CD4-positive, alpha-beta memory T cell (primary cell): ENCODE measurements at regions not wholly inside any gene's neighbourhood (a gene's known extent, or its start where the extent isn't known, plus 50 kb on each side); places are given as distances from the start of the nearest gene placed in this dataset.
A peak's percentile ranks its signal among the peaks of the same experiment; 100 is the strongest.

Source experiments
- CTCF ChIA-PET: fragments of 350-600 bp; sonication (Branson Sonifier 250); formaldehyde crosslinking; loops from one replicate; lab custom pipeline; 2021; ENCODE audit warnings: inconsistent platforms; ENCODE audit not compliant: partially characterized antibody; lab: Charles Lee
- POLR2A ChIA-PET: fragments of 350-600 bp; sonication (Branson Sonifier 250); formaldehyde crosslinking; loops from one replicate; lab custom pipeline; 2021; ENCODE audit not compliant: partially characterized antibody; lab: Charles Lee
- DNase-seq, 5 donors: peaks; one replicate each; pipeline versions ENCODE4 v3.0.0 to v3.0.0-alpha.2; 2020 to 2022; ENCODE audit warnings: mixed read lengths in 1 of 5
- H3K27ac ChIP-seq: one replicate; pipeline ENCODE4 v1.7.0; 2013; ENCODE audit warnings: low read depth, low read length
- H3K27me3 ChIP-seq: 2 replicates; pipeline ENCODE4 v1.7.0; 2013; ENCODE audit warnings: mild to moderate bottlenecking, low read length, moderate library complexity; ENCODE audit not compliant: insufficient read depth
- H3K36me3 ChIP-seq: 2 replicates; pipeline ENCODE4 v1.7.0; 2013; ENCODE audit warnings: mild to moderate bottlenecking, low read length, moderate library complexity; ENCODE audit not compliant: insufficient read depth
- H3K4me1 ChIP-seq: 2 replicates; pipeline ENCODE4 v1.7.0; 2013; ENCODE audit warnings: mild to moderate bottlenecking, low read length, moderate library complexity; ENCODE audit not compliant: insufficient read depth
- H3K4me3 ChIP-seq, 2 donors: one replicate each; pipeline ENCODE4 v1.7.0; 2013; ENCODE audit warnings: low read length in 2 of 2, mild to moderate bottlenecking in 1 of 2
- H3K9me3 ChIP-seq, 2 donors: one replicate each; pipeline ENCODE4 v1.7.0; 2013; ENCODE audit warnings: low read length in 2 of 2, control low read depth in 1 of 2; ENCODE audit not compliant: control insufficient read depth in 1 of 2
- H3K27ac Mint-ChIP-seq, 7 donors: one replicate each; pipeline ENCODE4 v1.8.0; 2020 to 2021; ENCODE audit warnings: mixed read lengths in 7 of 7, mild to moderate bottlenecking in 6 of 7, inconsistent platforms in 3 of 7, moderate library complexity in 3 of 7
- H3K27me3 Mint-ChIP-seq, 2 donors: one replicate each; pipeline ENCODE4 v1.8.0; 2020 to 2021; ENCODE audit warnings: mixed read lengths in 2 of 2
- H3K36me3 Mint-ChIP-seq, 2 donors: one replicate each; pipeline ENCODE4 v1.8.0; 2020 to 2021; ENCODE audit warnings: mixed read lengths in 2 of 2, inconsistent platforms in 1 of 2, mild to moderate bottlenecking in 1 of 2
- H3K4me1 Mint-ChIP-seq, 4 donors: one replicate each; pipeline ENCODE4 v1.8.0; 2020 to 2021; ENCODE audit warnings: mixed read lengths in 4 of 4, mild to moderate bottlenecking in 1 of 4
- H3K4me3 Mint-ChIP-seq, 8 donors: one replicate each; pipeline ENCODE4 v1.8.0; 2020 to 2021; ENCODE audit warnings: mixed read lengths in 8 of 8, mild to moderate bottlenecking in 7 of 8, moderate library complexity in 6 of 8, inconsistent platforms in 3 of 8
- H3K9me3 Mint-ChIP-seq, 8 donors: one replicate each; pipeline ENCODE4 v1.8.0; 2020 to 2021; ENCODE audit warnings: mixed read lengths in 8 of 8, mild to moderate bottlenecking in 5 of 8, inconsistent platforms in 3 of 8, moderate library complexity in 1 of 8
- intact Hi-C: fragments of 100-400 bp; cut with micrococcal nuclease; formaldehyde crosslinking; loops from one replicate; pipeline ENCODE4 v1.15.1; 2023

GRCh38 chr3:152176998-152177397 is 91.7 kb upstream of the MBNL1 start:
- no peak overlapping the region for H3K27ac ChIP-seq
- peak overlapping the region in 2 of 7 donors; percentile 43 to 47 for H3K27ac Mint-ChIP-seq
- no peaks in the 10 kb centered on the region for H3K9me3 Mint-ChIP-seq
- intact Hi-C loops: no loop called here
- POLR2A ChIA-PET: interaction anchor here (1.8 kb wide), 1 partner anchor 92 kb away, joined by 6 read pairs; the partner anchor contains the start of gene MBNL1
- H3K27me3 Mint-ChIP-seq: no peaks in the 10 kb centered on the region
- no peak for DNase-seq
- H3K4me3 Mint-ChIP-seq: no peak overlapping the region
- H3K36me3 ChIP-seq: no peaks in the 10 kb centered on the region
- H3K4me1 ChIP-seq: peaks cover 16% of the 10 kb centered on the region
- no peaks in the 10 kb centered on the region for H3K9me3 ChIP-seq
- no peak overlapping the region for H3K4me3 ChIP-seq
- peaks cover 1 to 4% of the 10 kb centered on the region in 2 donors for H3K36me3 Mint-ChIP-seq
- CTCF ChIA-PET: interaction anchor here (1.0 to 1.1 kb wide), 3 partner anchors 156 to 295 kb away, joined by 4 to 5 read pairs (median 4); no protein-coding TSS in a partner anchor
- H3K27me3 ChIP-seq: no peaks in the 10 kb centered on the region
- peaks cover 7 to 34% (median 14%) of the 10 kb centered on the region in 4 donors for H3K4me1 Mint-ChIP-seq

GRCh38 chr3:152177757-152178156 is 91.0 kb upstream of the MBNL1 start:
- H3K27me3 Mint-ChIP-seq: no peaks in the 10 kb centered on the region
- Histone ChIP-seq H3K4me3 (no peak overlapping the region), H3K36me3 (no peaks in the 10 kb centered on the region), H3K4me1 (peaks cover 23% of the 10 kb centered on the region), H3K9me3 (no peaks in the 10 kb centered on the region), H3K27ac (no peak overlapping the region), H3K27me3 (no peaks in the 10 kb centered on the region)
- no peak overlapping the region for H3K27ac Mint-ChIP-seq
- peaks cover 0 to 4% of the 10 kb centered on the region in 2 donors for H3K36me3 Mint-ChIP-seq
- no peaks in the 10 kb centered on the region for H3K9me3 Mint-ChIP-seq
- intact Hi-C loops: no loop called here
- H3K4me3 Mint-ChIP-seq: peak overlapping the region in 1 of 8 donors; percentile 21
- CTCF ChIA-PET: interaction anchor here (0.6 to 1.3 kb wide), 5 partner anchors 17 to 294 kb away, joined by 3 to 5 read pairs (median 4); no protein-coding TSS in a partner anchor
- DNase-seq: no peak
- peaks cover 11 to 42% (median 18%) of the 10 kb centered on the region in 4 donors for H3K4me1 Mint-ChIP-seq
- POLR2A ChIA-PET: interaction anchor here (1.0 to 1.8 kb wide), 2 partner anchors 10 to 91 kb away, joined by 4 to 6 read pairs; partner anchors contain the start of gene MBNL1

GRCh38 chr3:152183473-152183872 is 85.3 kb upstream of the MBNL1 start:
- intact Hi-C loops: loop anchor here (1.0 to 2.0 kb wide), 3 partner anchors 261 to 341 kb away; no protein-coding TSS in a partner anchor
- H3K27me3 ChIP-seq: no peaks in the 10 kb centered on the region
- ChIA-PET CTCF (interaction anchor here (0.7 to 7.5 kb wide), 58 partner anchors 9 to 289 kb away, joined by 3 to 126 read pairs (median 5); no protein-coding TSS in a partner anchor), POLR2A (interaction anchor here (0.5 to 6.7 kb wide), 27 partner anchors 10 to 289 kb away, joined by 3 to 40 read pairs (median 4); partner anchors contain the start of gene MBNL1)
- no peaks in the 10 kb centered on the region for H3K36me3 ChIP-seq
- no peaks in the 10 kb centered on the region for H3K9me3 ChIP-seq
- Mint-ChIP-seq H3K36me3 (no peaks in the 10 kb centered on the region), H3K4me1 (peaks cover 29 to 48% (median 39%) of the 10 kb centered on the region in 4 donors), H3K4me3 (peak overlapping the region in 7 of 8 donors; percentile 7 to 50 (median 32)), H3K27me3 (no peaks in the 10 kb centered on the region), H3K27ac (peak overlapping the region in 5 of 7 donors; percentile 8 to 83 (median 61)), H3K9me3 (no peaks in the 10 kb centered on the region)
- no peak overlapping the region for H3K27ac ChIP-seq
- no peak overlapping the region for H3K4me3 ChIP-seq
- DNase-seq: peak; percentile 43 to 56 (median 55)
- H3K4me1 ChIP-seq: peaks cover 53% of the 10 kb centered on the region

- DNase-seq: no peak
- Mint-ChIP-seq H3K27me3 (no peaks in the 10 kb centered on the region), H3K9me3 (peaks cover 0 to 1% (median 0%) of the 10 kb centered on the region in 8 donors), H3K27ac (no peak overlapping the region), H3K36me3 (no peaks in the 10 kb centered on the region), H3K4me3 (no peak overlapping the region), H3K4me1 (peaks cover 32 to 49% (median 42%) of the 10 kb centered on the region in 4 donors)
- no peaks in the 10 kb centered on the region for H3K9me3 ChIP-seq
- no peak overlapping the region for H3K27ac ChIP-seq
- peaks cover 55% of the 10 kb centered on the region for H3K4me1 ChIP-seq
- no peaks in the 10 kb centered on the region for H3K36me3 ChIP-seq
- H3K4me3 ChIP-seq: no peak overlapping the region
- H3K27me3 ChIP-seq: no peaks in the 10 kb centered on the region
- POLR2A ChIA-PET: interaction anchor here (0.7 to 6.7 kb wide), 9 partner anchors 8 to 259 kb away, joined by 3 to 55 read pairs (median 11); partner anchors contain the start of gene MBNL1
- CTCF ChIA-PET: interaction anchor here (1.0 to 7.5 kb wide), 14 partner anchors 8 to 288 kb away, joined by 3 to 126 read pairs (median 8); no protein-coding TSS in a partner anchor
- intact Hi-C loops: no loop called here
Observed at GRCh38 chr3:152184971-152185686, 83.6 kb upstream of the MBNL1 start.

DNA sequence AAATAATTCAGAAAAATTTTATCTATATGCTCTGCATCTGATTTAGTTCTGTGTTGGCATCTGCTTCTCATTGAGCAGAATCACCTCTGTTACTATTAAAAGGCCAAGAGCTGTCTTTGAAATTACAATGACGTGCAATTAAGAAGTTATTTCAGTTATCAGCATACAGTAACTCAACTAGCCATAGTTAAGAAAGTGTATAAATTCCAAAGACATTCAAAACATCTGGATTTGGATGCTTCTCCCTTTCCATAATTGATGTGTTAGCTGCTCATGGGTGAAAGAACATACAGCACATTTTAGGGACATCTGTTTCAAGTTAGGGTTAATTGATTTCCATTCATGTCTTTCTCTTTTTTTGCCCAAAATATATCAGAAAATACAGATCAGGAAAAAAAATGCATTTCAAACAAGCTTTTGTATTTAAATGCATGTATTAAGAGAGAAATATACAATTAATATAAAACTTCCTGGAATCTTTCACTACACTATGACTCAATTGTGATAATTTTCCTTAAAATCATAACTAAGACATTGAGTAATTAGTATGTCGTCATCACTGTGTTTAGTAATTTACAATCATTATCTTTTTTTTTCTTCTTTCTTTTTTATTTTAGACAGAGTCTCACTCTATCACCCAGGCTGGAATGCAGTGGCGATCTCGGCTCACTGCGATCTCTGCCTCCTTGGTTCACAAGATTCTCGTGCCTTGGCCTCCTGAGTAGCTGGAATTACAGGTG is 82.7 kb upstream of the MBNL1 start:
- intact Hi-C loops: no loop called here
- no peak for DNase-seq
- H3K9me3 Mint-ChIP-seq: peaks cover 0 to 1% (median 0%) of the 10 kb centered on the region in 8 donors
- H3K9me3 ChIP-seq: no peaks in the 10 kb centered on the region
- H3K4me1 ChIP-seq: peaks cover 62% of the 10 kb centered on the region
- ChIA-PET CTCF (interaction anchor here (0.7 to 7.5 kb wide), 10 partner anchors 14 to 287 kb away, joined by 3 to 126 read pairs (median 5); no protein-coding TSS in a partner anchor), POLR2A (interaction anchor here (0.5 to 6.7 kb wide), 9 partner anchors 7 to 1573 kb away, joined by 3 to 55 read pairs (median 11); partner anchors contain the start of gene MBNL1)
- H3K36me3 Mint-ChIP-seq: no peaks in the 10 kb centered on the region
- H3K27me3 Mint-ChIP-seq: no peaks in the 10 kb centered on the region
- H3K4me3 ChIP-seq: no peak overlapping the region
- H3K27ac ChIP-seq: no peak overlapping the region
- H3K36me3 ChIP-seq: no peaks in the 10 kb centered on the region
- no peaks in the 10 kb centered on the region for H3K27me3 ChIP-seq
- H3K4me1 Mint-ChIP-seq: peaks cover 37 to 55% (median 48%) of the 10 kb centered on the region in 4 donors
- no peak overlapping the region for H3K4me3 Mint-ChIP-seq
- no peak overlapping the region for H3K27ac Mint-ChIP-seq

DNA sequence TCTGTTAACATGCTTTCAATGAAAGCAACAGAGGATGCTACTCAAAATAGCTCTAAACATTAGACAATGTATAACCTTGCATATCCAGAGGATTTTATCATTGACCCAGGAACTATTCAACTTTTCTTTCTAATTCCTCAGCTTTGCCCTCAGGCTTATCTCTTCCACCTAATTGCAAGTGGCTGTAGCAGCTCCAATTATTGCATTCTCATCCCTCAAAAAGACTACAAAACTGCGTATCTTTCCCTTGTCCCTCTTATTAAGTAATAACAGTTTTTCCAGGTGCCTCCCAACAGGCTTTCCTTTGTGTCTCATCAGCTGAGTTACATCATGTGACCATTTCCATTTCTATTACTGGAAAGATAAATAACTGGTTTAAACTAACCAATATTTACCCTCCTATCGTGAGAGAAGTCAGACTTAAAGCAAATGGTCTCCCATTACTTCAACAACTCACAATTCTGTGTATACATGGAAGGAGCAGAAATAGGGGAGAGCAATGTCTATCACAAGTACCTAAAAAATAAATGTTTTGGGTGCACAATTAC is 78.0 kb upstream of the MBNL1 start:
- Histone ChIP-seq H3K4me3 (no peak overlapping the region), H3K27ac (no peak overlapping the region), H3K4me1 (peaks cover 70% of the 10 kb centered on the region), H3K36me3 (no peaks in the 10 kb centered on the region), H3K9me3 (no peaks in the 10 kb centered on the region), H3K27me3 (no peaks in the 10 kb centered on the region)
- DNase-seq: no peak
- Mint-ChIP-seq H3K27me3 (no peaks in the 10 kb centered on the region), H3K9me3 (peaks cover 0 to 1% (median 0%) of the 10 kb centered on the region in 8 donors), H3K27ac (peak overlapping the region in 4 of 7 donors; percentile 33 to 62 (median 45)), H3K4me3 (peak overlapping the region in 1 of 8 donors; percentile 1), H3K4me1 (peaks cover 47 to 67% (median 57%) of the 10 kb centered on the region in 4 donors), H3K36me3 (peaks cover 0 to 3% of the 10 kb centered on the region in 2 donors)
- CTCF ChIA-PET: interaction anchor here (0.7 to 1.9 kb wide), 3 partner anchors 18 to 253 kb away, joined by 3 to 5 read pairs (median 4); no protein-coding TSS in a partner anchor
- intact Hi-C loops: no loop called here
- POLR2A ChIA-PET: interaction anchor here (0.6 to 6.7 kb wide), 11 partner anchors 13 to 245 kb away, joined by 3 to 55 read pairs (median 3); partner anchors contain the start of gene MBNL1
